HCT116 (cell line): ENCODE measurements at regions not wholly inside any gene's neighbourhood (a gene's known extent, or its start where the extent isn't known, plus 50 kb on each side); places are given as distances from the start of the nearest gene placed in this dataset.

Experiments
- ATAC-seq: fragments of 200-7000 bp; cut with Tn5 transposase; 2 replicates; pipeline ENCODE4 v1.9.1; 2020; ENCODE audit warnings: mild to moderate bottlenecking, moderate library complexity
- BruUV-seq: library from RNA; stranded (reverse); fragments of 400-500 nt; replicated peaks from 2 replicates; lab custom pipeline; 2021; lab: Mats Ljungman, UMichigan
- CTCF ChIA-PET: fragments of 300-600 bp; sonication (Branson Sonifier 250); formaldehyde crosslinking; loops from one replicate; lab custom pipeline; 2021; ENCODE audit warnings: antibody characterized with exemption; lab: Charles Lee
- POLR2A ChIA-PET: fragments of 300-600, 350-600 bp; sonication (Branson Sonifier 250); formaldehyde crosslinking; loops from one replicate; lab custom pipeline; 2021; ENCODE audit warnings: antibody characterized with exemption; lab: Charles Lee
- RAD21 ChIA-PET, 2 experiments: fragments of 300-600 bp; sonication (Branson Sonifier 250); formaldehyde crosslinking; loops; one replicate each; lab custom pipeline; 2023; ENCODE audit warnings: low total read pairs in 2 of 2; ENCODE audit not compliant: uncharacterized antibody in 2 of 2, unreplicated experiment in 2 of 2, low non-redundant PET in 1 of 2; lab: Charles Lee
- DNase-seq: peaks from one replicate; pipeline ENCODE4 v3.0.0-alpha.2; 2010; ENCODE audit warnings: low read depth, low spot score
- H2AFZ ChIP-seq: fragments of 200-600 bp; shearing (Covaris generic), sonication (generic); 2 replicates; pipeline ENCODE4 v1.6.1; 2017; ENCODE audit warnings: low read depth, mixed run types, mixed read lengths, antibody characterized with exemption, low read length; ENCODE audit not compliant: poor library complexity, severe bottlenecking
- H3K27ac ChIP-seq: 2 replicates; pipeline ENCODE4 v1.5.1; 2012; ENCODE audit warnings: low read depth, low read length
- H3K27me3 ChIP-seq: fragments of 200-600 bp; sonication (generic); 2 replicates; pipeline ENCODE4 v1.6.1; 2016; ENCODE audit warnings: mixed run types, low read length, mixed read lengths; ENCODE audit not compliant: insufficient read depth
- H3K36me3 ChIP-seq, 2 experiments: fragments of 200-500 bp in 1 of 2; fragments of 200-600 bp in 1 of 2; sonication (Bioruptor generic) in 1 of 2; sonication (generic) in 1 of 2; 2 replicates each; pipeline versions ENCODE4 v1.5.1 to v1.6.1; 2014 to 2016; ENCODE audit warnings: low read length in 2 of 2, inconsistent platforms in 1 of 2, mixed read lengths in 1 of 2, mixed run types in 1 of 2; ENCODE audit not compliant: insufficient read depth in 2 of 2, control insufficient read depth in 1 of 2
- H3K4me1 ChIP-seq, 2 experiments: fragments of 200-600 bp in 1 of 2; sonication (generic) in 1 of 2; 2 replicates each; pipeline versions ENCODE4 v1.5.1 to v1.6.1; 2012 to 2017; ENCODE audit warnings: low read length in 2 of 2, inconsistent platforms in 1 of 2, mild to moderate bottlenecking in 1 of 2, mixed read lengths in 1 of 2, mixed run types in 1 of 2, moderate library complexity in 1 of 2; ENCODE audit not compliant: insufficient read depth in 2 of 2, control insufficient read depth in 1 of 2
- H3K4me2 ChIP-seq: fragments of 200-600 bp; sonication (generic); 2 replicates; pipeline ENCODE4 v1.6.1; 2017; ENCODE audit warnings: mixed run types, low read length, mixed read lengths
- H3K4me3 ChIP-seq, 2 experiments: fragments of 200-600 bp in 1 of 2; sonication (generic) in 1 of 2; replicated peaks in 1 of 2; 2 replicates each; pipeline ENCODE4 v1.5.1; 2011 to 2016; ENCODE audit warnings: low read length in 2 of 2, control low read depth in 1 of 2, low read depth in 1 of 2, mild to moderate bottlenecking in 1 of 2, mixed read lengths in 1 of 2, mixed run types in 1 of 2
- H3K79me2 ChIP-seq: fragments of 200-600 bp; sonication (generic); 2 replicates; pipeline ENCODE4 v1.6.1; 2017; ENCODE audit warnings: mild to moderate bottlenecking, mixed run types, low read length, moderate library complexity, mixed read lengths; ENCODE audit not compliant: insufficient read depth
- H3K9ac ChIP-seq: fragments of 200-600 bp; sonication (generic); 2 replicates; pipeline ENCODE4 v1.6.1; 2016; ENCODE audit warnings: low read length, mixed read lengths
- H3K9me2 ChIP-seq: fragments of 200-600 bp; sonication (generic), shearing (Covaris generic); 2 replicates; pipeline ENCODE4 v1.6.1; 2017; ENCODE audit warnings: mixed run types, mild to moderate bottlenecking, moderate library complexity; ENCODE audit not compliant: insufficient read depth
- H3K9me3 ChIP-seq, 2 experiments: fragments of 200-500 bp in 1 of 2; fragments of 200-600 bp in 1 of 2; sonication (Bioruptor generic) in 1 of 2; sonication (generic) in 1 of 2; 2 replicates each; pipeline ENCODE4 v1.6.1; 2014 to 2017; ENCODE audit warnings: low read length in 2 of 2, mixed read lengths in 2 of 2, inconsistent platforms in 1 of 2, low read depth in 1 of 2, mild to moderate bottlenecking in 1 of 2, mixed run types in 1 of 2, moderate library complexity in 1 of 2; ENCODE audit not compliant: control insufficient read depth in 1 of 2, insufficient read depth in 1 of 2
- H4K20me1 ChIP-seq: fragments of 200-600 bp; sonication (generic), shearing (Covaris generic); 2 replicates; pipeline ENCODE4 v1.6.1; 2017; ENCODE audit warnings: mixed run types, mild to moderate bottlenecking, moderate library complexity; ENCODE audit not compliant: insufficient read depth
- ATF3 ChIP-seq: IDR thresholded peaks from 2 replicates; pipeline ENCODE4 v1.6.1; 2012
- CBX3 ChIP-seq: IDR thresholded peaks from 2 replicates; pipeline ENCODE4 v1.6.1; 2012; ENCODE audit warnings: low read depth
- CTCF ChIP-seq, 3 experiments: fragments of 200-600 bp in 1 of 3; sonication (generic) in 1 of 3; IDR thresholded peaks in 2 of 3; conservative IDR thresholded peaks in 1 of 3; 2 replicates each; pipeline ENCODE4 v1.5.1; 2012 to 2017; ENCODE audit warnings: low read depth in 2 of 3, low read length in 2 of 3, antibody characterized with exemption in 1 of 3, borderline replicate concordance in 1 of 3, control low read depth in 1 of 3, mild to moderate bottlenecking in 1 of 3, mixed read lengths in 1 of 3, mixed run types in 1 of 3, moderate library complexity in 1 of 3; ENCODE audit not compliant: insufficient read depth in 1 of 3
- ELF1 ChIP-seq: IDR thresholded peaks from 2 replicates; pipeline ENCODE4 v1.6.1; 2012; ENCODE audit warnings: low read depth, borderline replicate concordance
- EZH2 ChIP-seq: fragments of 200-600 bp; sonication (generic); IDR thresholded peaks from 2 replicates; pipeline ENCODE4 v1.6.1; 2017; ENCODE audit warnings: antibody characterized with exemption, mixed run types
- EZH2phosphoT487 ChIP-seq: fragments of 200-600 bp; IDR thresholded peaks from 2 replicates; pipeline ENCODE4 v1.6.1; 2018; ENCODE audit warnings: antibody characterized with exemption, borderline replicate concordance
- FOSL1 ChIP-seq: IDR thresholded peaks from 2 replicates; pipeline ENCODE4 v1.6.1; 2012; ENCODE audit warnings: low read depth
- JUND ChIP-seq: IDR thresholded peaks from 2 replicates; pipeline ENCODE4 v1.6.1; 2012
- POLR2A ChIP-seq: IDR thresholded peaks from 2 replicates; pipeline ENCODE4 v1.7.0; 2011; ENCODE audit warnings: borderline replicate concordance; ENCODE audit not compliant: insufficient read depth, insufficient read length; ENCODE audit errors: extremely low read depth
- POLR2AphosphoS5 ChIP-seq: IDR thresholded peaks from 2 replicates; pipeline ENCODE4 v1.6.1; 2011; ENCODE audit warnings: mild to moderate bottlenecking, low read depth, low read length, moderate library complexity
- RAD21 ChIP-seq: IDR thresholded peaks from 2 replicates; pipeline ENCODE4 v1.6.1; 2012; ENCODE audit warnings: low read depth, mild to moderate bottlenecking
- SIN3A ChIP-seq: IDR thresholded peaks from 2 replicates; pipeline ENCODE4 v1.6.1; 2012; ENCODE audit warnings: low read depth
- SP1 ChIP-seq: IDR thresholded peaks from 2 replicates; pipeline ENCODE4 v1.6.1; 2012; ENCODE audit warnings: low read depth
- SRF ChIP-seq: IDR thresholded peaks from 2 replicates; pipeline ENCODE4 v1.6.1; 2012; ENCODE audit warnings: low read depth
- TCF7L2 ChIP-seq: IDR thresholded peaks from 2 replicates; pipeline ENCODE4 v1.7.0; 2011; ENCODE audit warnings: borderline replicate concordance, inconsistent platforms; ENCODE audit not compliant: insufficient read depth, insufficient read length; ENCODE audit errors: extremely low read depth
- YY1 ChIP-seq: IDR thresholded peaks from 2 replicates; pipeline ENCODE4 v1.6.1; 2011; ENCODE audit warnings: low read length, low read depth, moderate library complexity, mild to moderate bottlenecking; ENCODE audit not compliant: insufficient replicate concordance; ENCODE audit errors: extremely low read depth
- ZBTB33 ChIP-seq: IDR thresholded peaks from 2 replicates; pipeline ENCODE4 v1.6.1; 2011; ENCODE audit warnings: mild to moderate bottlenecking, low read length, moderate library complexity; ENCODE audit not compliant: insufficient replicate concordance; ENCODE audit errors: extremely low read depth
- ZFX ChIP-seq: fragments of 450-650 bp; IDR thresholded peaks from 2 replicates; pipeline ENCODE4 v1.6.1; 2017
- ZNF274 ChIP-seq: fragments of 200-500 bp; sonication (Bioruptor generic); IDR thresholded peaks from 2 replicates; pipeline ENCODE4 v1.6.1; 2014; ENCODE audit warnings: mild to moderate bottlenecking, low read depth, low read length, inconsistent platforms
- intact Hi-C: fragments of 100-400 bp; cut with micrococcal nuclease; formaldehyde crosslinking; loops from 2 replicates; pipeline ENCODE4 v1.10.0; 2022

GRCh38 chr16:82300374-82300951 is 130.4 kb upstream of the MPHOSPH6 start:
- Histone ChIP-seq H3K9me2 (no peaks in the 10 kb centered on the region), H3K9me3 (no peaks in the 10 kb centered on the region), H4K20me1 (no peaks in the 10 kb centered on the region), H2AFZ (no peak overlapping the region), H3K4me2 (no peak overlapping the region), H3K79me2 (no peaks in the 10 kb centered on the region), H3K4me1 (no peaks in the 10 kb centered on the region), H3K36me3 (no peaks in the 10 kb centered on the region), H3K9ac (no peak overlapping the region), H3K27me3 (peaks cover 23% of the 10 kb centered on the region), H3K4me3 (no peak overlapping the region), H3K27ac (no peak overlapping the region)
- no TSS peak for BruUV-seq
- no peak for TF ChIP-seq CTCF (IDR thresholded peaks at IDR 0.05 in 2 of 3, conservative IDR thresholded peaks at IDR 0.05 in 1 of 3; ENCODE audit: borderline replicate concordance in 1 of 3, insufficient read depth in 1 of 3, low read depth in 2 of 3, low read length in 2 of 3)
- TF ChIP-seq TCF7L2 = no peak
- no peak for TF ChIP-seq SRF
- TF ChIP-seq POLR2AphosphoS5 = no peak
- no peak for TF ChIP-seq EZH2
- TF ChIP-seq FOSL1 = no peak
- TF ChIP-seq EZH2phosphoT487 = no peak
- no peak for TF ChIP-seq ATF3
- TF ChIP-seq POLR2A = no peak
- TF ChIP-seq ELF1 = no peak
- TF ChIP-seq ZNF274 = no peak
- TF ChIP-seq YY1 = no peak
- no peak for TF ChIP-seq ZFX
- TF ChIP-seq RAD21 = no peak
- no peak for TF ChIP-seq JUND
- no peak for TF ChIP-seq CBX3
- no peak for TF ChIP-seq ZBTB33
- TF ChIP-seq SP1 = no peak
- TF ChIP-seq SIN3A = no peak
- ChIA-PET POLR2A (no interaction called here), CTCF (interaction anchor here (1.0 kb wide), 1 partner anchor 37 kb away, joined by 3 read pairs; no protein-coding TSS in a partner anchor), RAD21 (no interaction called here)
- DNase-seq (no peak), ATAC-seq (no peak)
- intact Hi-C loops = no loop called here
